Parathyroid adenoma (tissue), 2 donors: ENCODE measurements at regions not wholly inside any gene's neighbourhood (a gene's known extent, or its start where the extent isn't known, plus 50 kb on each side); places are given as distances from the start of the nearest gene placed in this dataset.
"Not testable (repeated sequence)": the region's sequence is repeated elsewhere in the genome, so short reads cannot be mapped to it uniquely, and the experiment has no call there.

Experiments used
- H2AFZ ChIP-seq: fragments of 300-600 bp; sonication (generic); one replicate; pipeline ENCODE4 v1.7.0; 2017; ENCODE audit warnings: antibody characterized with exemption, mild to moderate bottlenecking
- H3K27ac ChIP-seq: fragments of 300-600 bp; sonication (generic); one replicate; pipeline ENCODE4 v1.7.0; 2017
- H3K27me3 ChIP-seq: fragments of 300-600 bp; sonication (generic); one replicate; pipeline ENCODE4 v1.7.0; 2017; ENCODE audit warnings: low read length; ENCODE audit not compliant: control insufficient read depth, insufficient read depth
- H3K36me3 ChIP-seq: fragments of 300-600 bp; sonication (generic); one replicate; pipeline ENCODE4 v1.7.0; 2017; ENCODE audit warnings: low read length; ENCODE audit not compliant: control insufficient read depth, insufficient read depth
- H3K4me1 ChIP-seq: fragments of 300-600 bp; sonication (generic); one replicate; pipeline ENCODE4 v1.7.0; 2017; ENCODE audit warnings: control low read depth
- H3K4me2 ChIP-seq: fragments of 300-600 bp; sonication (generic); one replicate; pipeline ENCODE4 v1.7.0; 2017; ENCODE audit warnings: low read length
- H3K4me3 ChIP-seq: fragments of 300-600 bp; sonication (generic); one replicate; pipeline ENCODE4 v1.7.0; 2017; ENCODE audit warnings: low read depth, low read length
- H3K79me2 ChIP-seq: fragments of 300-600 bp; sonication (generic); one replicate; pipeline ENCODE4 v1.7.0; 2017; ENCODE audit warnings: control low read depth
- H3K9ac ChIP-seq: fragments of 300-600 bp; sonication (generic); one replicate; pipeline ENCODE4 v1.7.0; 2017; ENCODE audit warnings: mild to moderate bottlenecking
- H3K9me3 ChIP-seq: fragments of 300-600 bp; sonication (generic); one replicate; pipeline ENCODE4 v1.7.0; 2017; ENCODE audit warnings: low read length; ENCODE audit not compliant: control insufficient read depth
- CTCF ChIP-seq: fragments of 300-600 bp; sonication (generic); IDR thresholded peaks from one replicate; pipeline ENCODE4 v1.7.0; 2017; ENCODE audit warnings: antibody characterized with exemption, mild to moderate bottlenecking
- donor health status: primary hyperparathyroidism.

GRCh38 chr6:140718021-140718420, 1343.6 kb upstream of the CITED2 start:
- H2AFZ ChIP-seq: no peak overlapping the region
- H3K4me3 ChIP-seq: no peak overlapping the region
- H3K4me2 ChIP-seq: no peak overlapping the region
- no peak overlapping the region for H3K27ac ChIP-seq
- H3K4me1 ChIP-seq: no peaks in the 10 kb centered on the region
- no peak for TF ChIP-seq CTCF
- H3K79me2 ChIP-seq: no peaks in the 10 kb centered on the region
- no peaks in the 10 kb centered on the region for H3K9me3 ChIP-seq
- H3K36me3 ChIP-seq: no peaks in the 10 kb centered on the region
- H3K27me3 ChIP-seq: no peaks in the 10 kb centered on the region
- H3K9ac ChIP-seq: no peak overlapping the region

DNA sequence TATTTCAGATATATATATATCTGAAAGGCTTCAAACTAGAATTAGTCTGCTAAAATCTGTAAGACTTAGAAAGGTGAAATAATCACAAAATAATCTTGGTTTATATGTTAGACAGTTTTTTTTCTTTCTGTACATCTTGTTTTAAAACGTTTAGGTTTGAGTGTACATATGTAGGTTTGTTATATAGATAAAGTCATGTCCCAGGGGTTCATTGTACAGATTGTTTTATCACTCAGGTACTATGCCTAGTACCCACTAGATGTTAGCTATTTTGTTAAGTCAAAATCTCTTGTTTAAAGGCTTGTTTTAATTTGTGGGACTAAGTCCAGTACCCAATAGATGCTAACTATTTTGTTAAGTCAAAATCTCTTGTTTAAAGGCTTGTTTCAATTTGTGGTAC, 1339.0 kb upstream of the CITED2 start:
- Histone ChIP-seq H3K4me2 (no peak overlapping the region), H3K27ac (no peak overlapping the region), H3K9ac (no peak overlapping the region), H3K36me3 (no peaks in the 10 kb centered on the region), H3K79me2 (no peaks in the 10 kb centered on the region), H3K4me1 (no peaks in the 10 kb centered on the region), H3K4me3 (no peak overlapping the region), H3K9me3 (no peaks in the 10 kb centered on the region), H3K27me3 (no peaks in the 10 kb centered on the region), H2AFZ (no peak overlapping the region)
- TF ChIP-seq CTCF: no peak

GRCh38 chr6:140711019-140711613, 1336.7 kb upstream of the CITED2 start:
- Histone ChIP-seq H2AFZ (no peak overlapping the region), H3K4me2 (no peak overlapping the region), H3K79me2 (no peaks in the 10 kb centered on the region), H3K27me3 (no peaks in the 10 kb centered on the region), H3K36me3 (no peaks in the 10 kb centered on the region), H3K9me3 (no peaks in the 10 kb centered on the region), H3K9ac (no peak overlapping the region), H3K4me3 (no peak overlapping the region), H3K4me1 (no peaks in the 10 kb centered on the region), H3K27ac (no peak overlapping the region)
- TF ChIP-seq CTCF: no peak

GRCh38 chr6:140708441-140708840, 1334.0 kb upstream of the CITED2 start:
- Histone ChIP-seq H3K9me3 (no peaks in the 10 kb centered on the region), H3K4me3 (no peak overlapping the region), H3K4me2 (no peak overlapping the region)

GRCh38 chr6:140704008-140704407, 1329.6 kb upstream of the CITED2 start:
- H3K9ac ChIP-seq, H3K4me1 ChIP-seq, H3K27me3 ChIP-seq, H3K9me3 ChIP-seq, H3K4me3 ChIP-seq, H2AFZ ChIP-seq, H3K79me2 ChIP-seq, H3K36me3 ChIP-seq, H3K4me2 ChIP-seq, H3K27ac ChIP-seq: not testable (repeated sequence)

More at GRCh38 chr6:140708441-140708840, 1334.0 kb upstream of the CITED2 start:
- Histone ChIP-seq H3K27ac (no peak overlapping the region), H2AFZ (no peak overlapping the region), H3K9ac (no peak overlapping the region), H3K79me2 (no peaks in the 10 kb centered on the region), H3K36me3 (no peaks in the 10 kb centered on the region), H3K27me3 (no peaks in the 10 kb centered on the region), H3K4me1 (no peaks in the 10 kb centered on the region)
- TF ChIP-seq CTCF: no peak
